Hepatocyte (in vitro differentiated cells): ENCODE measurements at regions not wholly inside any gene's neighbourhood (a gene's known extent, or its start where the extent isn't known, plus 50 kb on each side); places are given as distances from the start of the nearest gene placed in this dataset.

ENCODE experiments used
- DNase-seq: peaks from one replicate; pipeline ENCODE4 v3.0.0-alpha.2; 2016; ENCODE audit warnings: low spot score
- H2AFZ ChIP-seq: fragments of 200-600 bp; sonication (generic); 2 replicates; pipeline ENCODE4 v1.6.0; 2016; ENCODE audit warnings: antibody characterized with exemption, mild to moderate bottlenecking
- H3K27ac ChIP-seq: fragments of 200-600 bp; sonication (generic); 2 replicates; pipeline ENCODE4 v1.5.1; 2016; ENCODE audit warnings: mild to moderate bottlenecking
- H3K27me3 ChIP-seq: fragments of 200-600 bp; sonication (generic); 2 replicates; pipeline ENCODE4 v1.6.1; 2016
- H3K36me3 ChIP-seq: fragments of 200-600 bp; sonication (generic); replicated peaks from 2 replicates; pipeline ENCODE4 v1.5.1; 2016; ENCODE audit warnings: low read depth; ENCODE audit not compliant: insufficient read depth
- H3K4me1 ChIP-seq: fragments of 200-600 bp; sonication (generic); 2 replicates; pipeline ENCODE4 v1.5.1; 2016; ENCODE audit warnings: mild to moderate bottlenecking, moderate library complexity; ENCODE audit not compliant: insufficient read depth
- H3K4me2 ChIP-seq: fragments of 200-600 bp; sonication (generic); 2 replicates; pipeline ENCODE4 v1.6.0; 2016
- H3K4me3 ChIP-seq: fragments of 200-600 bp; sonication (generic); 2 replicates; pipeline ENCODE4 v1.5.1; 2016; ENCODE audit warnings: mild to moderate bottlenecking
- H3K79me2 ChIP-seq: fragments of 200-600 bp; sonication (generic); 2 replicates; pipeline ENCODE4 v1.6.0; 2017; ENCODE audit warnings: mild to moderate bottlenecking
- H3K9me2 ChIP-seq: fragments of 200-600 bp; sonication (generic); replicated peaks from 2 replicates; pipeline ENCODE4 v1.6.0; 2017; ENCODE audit warnings: mild to moderate bottlenecking; ENCODE audit not compliant: insufficient read depth
- H3K9me3 ChIP-seq: fragments of 200-600 bp; sonication (generic); 2 replicates; pipeline ENCODE4 v1.5.1; 2016; ENCODE audit warnings: low read depth, mild to moderate bottlenecking
- H4K20me1 ChIP-seq: fragments of 200-600 bp; sonication (generic); 2 replicates; pipeline ENCODE4 v1.6.0; 2016; ENCODE audit warnings: mild to moderate bottlenecking; ENCODE audit not compliant: insufficient read depth, poor library complexity, severe bottlenecking
- EZH2 ChIP-seq: fragments of 200-600 bp; sonication (generic); IDR thresholded peaks from 2 replicates; pipeline ENCODE4 v1.6.1; 2016; ENCODE audit warnings: antibody characterized with exemption, mild to moderate bottlenecking, borderline replicate concordance
- EZH2phosphoT487 ChIP-seq: fragments of 200-600 bp; sonication (generic); IDR thresholded peaks from one replicate; pipeline ENCODE4 v1.6.1; 2018; ENCODE audit warnings: antibody characterized with exemption, mild to moderate bottlenecking, low read depth, moderate library complexity; ENCODE audit not compliant: unreplicated experiment, severe bottlenecking
- WGBS: methylation state at CpG from one replicate; pipeline ENCODE4 v1.1.6; 2016; ENCODE audit warnings: low lambda C conversion rate; ENCODE audit errors: missing lambda C conversion rate; 5-methylcytosine and 5-hydroxymethylcytosine counted together
- TF ChIP-seq, protein P1 (sequence below): fragments of 200-600 bp; sonication (generic); IDR thresholded peaks from 2 replicates; pipeline ENCODE4 v1.5.1; 2016; ENCODE audit warnings: antibody characterized with exemption, mild to moderate bottlenecking; ENCODE audit not compliant: poor library complexity

DNA sequence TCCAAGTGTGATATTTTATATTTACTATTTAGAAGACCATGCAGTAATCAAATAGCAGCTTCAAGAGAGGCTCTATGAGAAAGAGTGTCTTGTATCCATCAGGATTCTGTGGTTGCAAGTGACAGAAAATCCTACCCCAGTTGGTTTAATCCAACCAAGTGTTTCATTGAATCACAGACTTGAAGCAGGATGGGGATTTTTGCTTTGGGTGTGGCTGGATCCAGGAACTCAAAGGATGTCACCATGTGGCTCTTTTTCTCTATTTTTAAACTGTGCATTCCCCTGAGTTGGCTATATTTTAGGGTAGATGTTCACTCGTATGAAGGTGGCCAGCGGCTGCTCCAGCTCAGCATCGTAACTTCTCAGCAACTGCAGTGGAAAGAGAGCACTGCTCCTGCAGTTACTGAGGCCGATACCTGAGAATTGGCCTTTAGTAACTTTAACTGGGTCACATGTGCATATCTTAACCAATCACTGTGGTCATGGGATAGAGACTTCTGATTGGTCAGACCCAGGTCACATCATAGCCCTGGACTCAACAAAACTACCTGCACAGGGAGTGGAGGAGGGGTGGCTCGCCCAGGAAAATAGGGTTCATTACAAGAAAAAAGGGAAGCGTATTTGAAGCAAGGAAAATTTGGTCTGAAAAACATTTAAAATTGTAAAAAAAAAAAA lies 396.1 kb upstream of the SULF2 start:
- H3K9me3 ChIP-seq, result no peaks in the 10 kb centered on the region
- no peaks in the 10 kb centered on the region for H4K20me1 ChIP-seq
- H3K4me1 ChIP-seq, result no peaks in the 10 kb centered on the region
- H3K4me2 ChIP-seq, result no peak overlapping the region
- H3K79me2 ChIP-seq, result no peaks in the 10 kb centered on the region
- no peaks in the 10 kb centered on the region for H3K27me3 ChIP-seq
- no peak overlapping the region for H3K4me3 ChIP-seq
- H2AFZ ChIP-seq, result no peak overlapping the region
- TF ChIP-seq EZH2phosphoT487 (no peak), EZH2 (no peak)
- TF ChIP-seq, protein P1, sequence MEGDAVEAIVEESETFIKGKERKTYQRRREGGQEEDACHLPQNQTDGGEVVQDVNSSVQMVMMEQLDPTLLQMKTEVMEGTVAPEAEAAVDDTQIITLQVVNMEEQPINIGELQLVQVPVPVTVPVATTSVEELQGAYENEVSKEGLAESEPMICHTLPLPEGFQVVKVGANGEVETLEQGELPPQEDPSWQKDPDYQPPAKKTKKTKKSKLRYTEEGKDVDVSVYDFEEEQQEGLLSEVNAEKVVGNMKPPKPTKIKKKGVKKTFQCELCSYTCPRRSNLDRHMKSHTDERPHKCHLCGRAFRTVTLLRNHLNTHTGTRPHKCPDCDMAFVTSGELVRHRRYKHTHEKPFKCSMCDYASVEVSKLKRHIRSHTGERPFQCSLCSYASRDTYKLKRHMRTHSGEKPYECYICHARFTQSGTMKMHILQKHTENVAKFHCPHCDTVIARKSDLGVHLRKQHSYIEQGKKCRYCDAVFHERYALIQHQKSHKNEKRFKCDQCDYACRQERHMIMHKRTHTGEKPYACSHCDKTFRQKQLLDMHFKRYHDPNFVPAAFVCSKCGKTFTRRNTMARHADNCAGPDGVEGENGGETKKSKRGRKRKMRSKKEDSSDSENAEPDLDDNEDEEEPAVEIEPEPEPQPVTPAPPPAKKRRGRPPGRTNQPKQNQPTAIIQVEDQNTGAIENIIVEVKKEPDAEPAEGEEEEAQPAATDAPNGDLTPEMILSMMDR, result no peak
- no peak overlapping the region for H3K27ac ChIP-seq
- no peaks in the 10 kb centered on the region for H3K9me2 ChIP-seq
- 89% methylated on average over 6 of the region's 6 CpGs for WGBS
- no peaks in the 10 kb centered on the region for H3K36me3 ChIP-seq
- no peak for DNase-seq

DNA sequence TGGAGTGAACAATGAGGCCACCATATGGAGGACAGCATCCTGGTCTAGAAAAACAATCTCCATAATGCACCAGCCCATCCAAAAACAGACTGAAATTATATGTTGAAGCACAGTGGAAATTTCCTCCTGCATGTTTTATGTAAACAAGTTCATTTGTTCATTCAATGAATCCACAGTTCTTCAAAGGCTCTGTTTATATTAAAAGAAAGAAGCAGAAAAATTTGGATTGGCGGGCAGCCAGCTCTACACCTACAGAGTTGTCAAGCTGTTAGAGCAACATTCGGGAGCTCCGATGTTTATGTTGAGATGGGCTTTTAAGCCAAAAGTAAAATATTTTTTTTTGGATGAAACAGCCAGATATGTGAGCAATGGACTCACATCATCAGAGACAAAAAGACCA lies 395.3 kb upstream of the SULF2 start:
- Histone ChIP-seq H3K27me3 (no peaks in the 10 kb centered on the region), H3K4me2 (no peak overlapping the region), H3K9me3 (no peaks in the 10 kb centered on the region), H2AFZ (no peak overlapping the region), H3K9me2 (no peaks in the 10 kb centered on the region), H4K20me1 (no peaks in the 10 kb centered on the region), H3K4me1 (no peaks in the 10 kb centered on the region), H3K4me3 (no peak overlapping the region), H3K79me2 (no peaks in the 10 kb centered on the region), H3K36me3 (no peaks in the 10 kb centered on the region), H3K27ac (no peak overlapping the region)
- TF ChIP-seq EZH2phosphoT487, result no peak
- TF ChIP-seq, protein P1, result no peak
- TF ChIP-seq EZH2, result no peak
- 63% methylated on average over 3 of the region's 3 CpGs for WGBS
- no peak for DNase-seq

DNA sequence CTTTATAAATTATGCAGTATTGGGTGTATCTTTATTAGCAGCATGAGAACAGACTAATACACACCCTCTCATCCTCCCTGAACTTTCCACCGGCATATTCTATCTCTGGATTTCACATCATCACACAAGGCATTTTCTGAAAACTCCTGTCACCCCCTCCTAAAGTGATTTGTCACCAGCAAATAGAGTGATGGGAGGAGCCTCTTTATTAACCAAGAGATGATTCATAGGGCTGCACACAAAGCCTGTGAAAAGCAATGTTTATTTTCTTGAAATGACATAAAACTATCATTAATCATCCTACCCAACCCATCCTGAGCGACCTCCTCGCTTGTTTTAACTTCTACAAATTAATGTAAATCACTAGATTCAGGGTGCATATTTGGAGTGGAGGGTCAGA lies 394.7 kb upstream of the SULF2 start:
- Histone ChIP-seq H3K27me3 (no peaks in the 10 kb centered on the region), H3K79me2 (no peaks in the 10 kb centered on the region), H3K4me3 (no peak overlapping the region), H3K9me3 (no peaks in the 10 kb centered on the region), H3K4me1 (no peaks in the 10 kb centered on the region), H3K36me3 (no peaks in the 10 kb centered on the region), H2AFZ (no peak overlapping the region), H3K27ac (no peak overlapping the region), H4K20me1 (no peaks in the 10 kb centered on the region), H3K9me2 (no peaks in the 10 kb centered on the region), H3K4me2 (no peak overlapping the region)
- WGBS, result 69% methylated on average over 3 of the region's 3 CpGs
- TF ChIP-seq EZH2 (no peak), EZH2phosphoT487 (no peak)
- TF ChIP-seq, protein P1, result no peak
- peak; percentile 43 for DNase-seq
